GM10248 (cell line): ENCODE measurements at regions not wholly inside any gene's neighbourhood (a gene's known extent, or its start where the extent isn't known, plus 50 kb on each side); places are given as distances from the start of the nearest gene placed in this dataset.

Experiments
- CTCF ChIA-PET: fragments of 300-600 bp; sonication (Branson Sonifier 250); formaldehyde crosslinking; extraction: SDS; loops from one replicate; lab custom pipeline; 2021; ENCODE audit warnings: antibody characterized with exemption; lab: Yijun Ruan, JAX
- POLR2A ChIA-PET: fragments of 350-650 bp; sonication (Branson Sonifier 250); formaldehyde crosslinking; extraction: SDS; loops from one replicate; lab custom pipeline; 2020; ENCODE audit warnings: antibody characterized with exemption; lab: Yijun Ruan, JAX
- DNase-seq: peaks from one replicate; pipeline ENCODE4 v3.0.0; 2012; ENCODE audit errors: extremely low spot score
- TF ChIP-seq, protein P1 (sequence below): IDR thresholded peaks from 2 replicates; pipeline ENCODE4 v1.5.1; 2012; ENCODE audit warnings: mild to moderate bottlenecking, low read depth; ENCODE audit errors: extremely low read depth, missing control alignments, control extremely low read depth

GRCh38 chr6:165913676-165914570 lies 250.9 kb upstream of the PDE10A start:
- DNase-seq = no peak
- CTCF ChIA-PET = no interaction called here
- TF ChIP-seq, protein P1, sequence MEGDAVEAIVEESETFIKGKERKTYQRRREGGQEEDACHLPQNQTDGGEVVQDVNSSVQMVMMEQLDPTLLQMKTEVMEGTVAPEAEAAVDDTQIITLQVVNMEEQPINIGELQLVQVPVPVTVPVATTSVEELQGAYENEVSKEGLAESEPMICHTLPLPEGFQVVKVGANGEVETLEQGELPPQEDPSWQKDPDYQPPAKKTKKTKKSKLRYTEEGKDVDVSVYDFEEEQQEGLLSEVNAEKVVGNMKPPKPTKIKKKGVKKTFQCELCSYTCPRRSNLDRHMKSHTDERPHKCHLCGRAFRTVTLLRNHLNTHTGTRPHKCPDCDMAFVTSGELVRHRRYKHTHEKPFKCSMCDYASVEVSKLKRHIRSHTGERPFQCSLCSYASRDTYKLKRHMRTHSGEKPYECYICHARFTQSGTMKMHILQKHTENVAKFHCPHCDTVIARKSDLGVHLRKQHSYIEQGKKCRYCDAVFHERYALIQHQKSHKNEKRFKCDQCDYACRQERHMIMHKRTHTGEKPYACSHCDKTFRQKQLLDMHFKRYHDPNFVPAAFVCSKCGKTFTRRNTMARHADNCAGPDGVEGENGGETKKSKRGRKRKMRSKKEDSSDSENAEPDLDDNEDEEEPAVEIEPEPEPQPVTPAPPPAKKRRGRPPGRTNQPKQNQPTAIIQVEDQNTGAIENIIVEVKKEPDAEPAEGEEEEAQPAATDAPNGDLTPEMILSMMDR = no peak
- POLR2A ChIA-PET = no interaction called here

GRCh38 chr6:165910184-165910966 lies 247.3 kb upstream of the PDE10A start:
- CTCF ChIA-PET = no interaction called here
- TF ChIP-seq, protein P1 = no peak
- DNase-seq = no peak
- POLR2A ChIA-PET = no interaction called here

GRCh38 chr6:165906736-165907135 lies 243.7 kb upstream of the PDE10A start:
- ChIA-PET CTCF (interaction anchor here (1.3 kb wide), 1 partner anchor 15 kb away, joined by 3 read pairs; no protein-coding TSS in a partner anchor), POLR2A (no interaction called here)
- DNase-seq = no peak
- TF ChIP-seq, protein P1 = no peak

DNA sequence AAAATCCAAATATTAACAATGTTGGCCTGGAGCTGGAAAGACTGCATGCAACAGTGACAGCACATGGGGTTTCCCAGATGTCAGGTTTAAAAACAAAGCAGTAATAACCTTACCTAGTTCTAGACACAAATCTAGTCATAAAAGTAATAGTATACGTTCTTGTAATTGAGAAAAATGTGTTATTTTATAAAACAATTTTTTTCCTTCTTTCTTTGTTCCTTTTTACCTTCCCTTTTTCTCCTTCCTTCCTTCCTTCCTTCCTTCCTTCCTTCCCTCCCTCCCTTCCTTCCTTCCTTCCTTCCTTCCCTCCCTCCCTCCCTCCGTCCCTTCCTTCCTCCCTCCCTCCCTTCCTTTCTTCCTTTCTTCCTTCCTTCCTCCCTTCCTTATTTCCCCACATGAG lies 242.7 kb upstream of the PDE10A start:
- TF ChIP-seq, protein P1 = no peak
- CTCF ChIA-PET = no interaction called here
- DNase-seq = no peak
- POLR2A ChIA-PET = no interaction called here

- POLR2A ChIA-PET = no interaction called here
- CTCF ChIA-PET = interaction anchor here (1.0 kb wide), 1 partner anchor 8 kb away, joined by 3 read pairs; no protein-coding TSS in a partner anchor
- DNase-seq = no peak
- TF ChIP-seq, protein P1 = no peak
These were observed 237.9 kb upstream of the PDE10A start for GRCh38 chr6:165900970-165901369.

GRCh38 chr6:165899611-165900010 lies 236.6 kb upstream of the PDE10A start:
- no peak for DNase-seq
- POLR2A ChIA-PET = no interaction called here
- CTCF ChIA-PET = no interaction called here
- TF ChIP-seq, protein P1 = no peak
